Endothelial cell of umbilical vein (primary cell): ENCODE measurements at regions not wholly inside any gene's neighbourhood (a gene's known extent, or its start where the extent isn't known, plus 50 kb on each side); places are given as distances from the start of the nearest gene placed in this dataset.

Experiments
- BruUV-seq: library from RNA; stranded (reverse); fragments of 400-500 nt; replicated peaks from 2 replicates; lab custom pipeline; 2021; lab: Mats Ljungman, UMichigan
- CTCF ChIA-PET: fragments of 300-600, 350-600 bp; sonication (Branson Sonifier 250); formaldehyde crosslinking; loops from one replicate; lab custom pipeline; 2021; ENCODE audit warnings: antibody characterized with exemption, inconsistent platforms; lab: Charles Lee
- POLR2A ChIA-PET: fragments of 300-600, 350-600 bp; sonication (Branson Sonifier 250); formaldehyde crosslinking; loops from one replicate; lab custom pipeline; 2021; ENCODE audit warnings: antibody characterized with exemption, inconsistent platforms; lab: Charles Lee
- DNase-seq: peaks from one replicate; pipeline ENCODE4 v3.0.0-alpha.2; 2011; ENCODE audit warnings: low read depth, low spot score
- FAIRE-seq: peaks from 2 replicates; lab custom pipeline; 2011; peaks lifted over from hg19 to GRCh38; lab: Jason Lieb, UNC
- H2AFZ ChIP-seq: 2 replicates; pipeline ENCODE4 v1.6.0; 2012; ENCODE audit warnings: low read depth, low read length, control low read depth, inconsistent platforms
- H3K27ac ChIP-seq: 2 replicates; pipeline ENCODE4 v1.5.1; 2011; ENCODE audit warnings: low read depth, mild to moderate bottlenecking, control low read depth, low read length, moderate library complexity; ENCODE audit not compliant: insufficient read depth
- H3K27me3 ChIP-seq, 2 experiments: 2 replicates each; pipeline versions ENCODE4 v1.6.0 to v1.6.1; 2011; ENCODE audit warnings: low read length in 2 of 2, mixed read lengths in 1 of 2; ENCODE audit not compliant: control insufficient read depth in 2 of 2, insufficient read depth in 2 of 2
- H3K36me3 ChIP-seq, 2 experiments: 2 replicates in 1 of 2; 3 replicates in 1 of 2; pipeline ENCODE4 v1.5.1; 2011; ENCODE audit warnings: low read length in 2 of 2, mild to moderate bottlenecking in 1 of 2, moderate library complexity in 1 of 2; ENCODE audit not compliant: control insufficient read depth in 2 of 2, insufficient read depth in 2 of 2; ENCODE audit errors: extremely low read depth in 1 of 2
- H3K4me1 ChIP-seq: 3 replicates; pipeline ENCODE4 v1.5.1; 2011; ENCODE audit warnings: mild to moderate bottlenecking, low read length; ENCODE audit not compliant: control insufficient read depth, insufficient read depth; ENCODE audit errors: extremely low read depth
- H3K4me2 ChIP-seq: 2 replicates; pipeline ENCODE4 v1.6.1; 2011; ENCODE audit warnings: low read length, control low read depth, mixed read lengths; ENCODE audit not compliant: insufficient read depth
- H3K4me3 ChIP-seq, 3 experiments: fragments of 200-600 bp in 1 of 3; sonication (generic), shearing (Covaris generic) in 1 of 3; replicated peaks in 1 of 3; 2 replicates each; pipeline ENCODE4 v1.5.1; 2011 to 2016; ENCODE audit warnings: control low read depth in 3 of 3, low read length in 3 of 3, mild to moderate bottlenecking in 2 of 3, inconsistent platforms in 1 of 3, low read depth in 1 of 3, moderate library complexity in 1 of 3; ENCODE audit not compliant: insufficient read depth in 1 of 3
- H3K79me2 ChIP-seq: 2 replicates; pipeline ENCODE4 v1.6.0; 2012; ENCODE audit warnings: low read length, inconsistent platforms; ENCODE audit not compliant: control insufficient read depth, insufficient read depth
- H3K9ac ChIP-seq: replicated peaks from 2 replicates; pipeline ENCODE3; 2011; ENCODE audit warnings: low read length, control low read depth; ENCODE audit not compliant: insufficient read depth; ENCODE audit errors: extremely low read depth
- H3K9me1 ChIP-seq: replicated peaks from 3 replicates; pipeline ENCODE4 v1.6.0; 2011; ENCODE audit warnings: mild to moderate bottlenecking, low read length; ENCODE audit not compliant: control insufficient read depth, insufficient read depth; ENCODE audit errors: extremely low read depth
- H3K9me3 ChIP-seq: replicated peaks from 2 replicates; pipeline ENCODE4 v1.5.1; 2012; ENCODE audit warnings: low read length, inconsistent platforms; ENCODE audit not compliant: control insufficient read depth, insufficient read depth
- H4K20me1 ChIP-seq: replicated peaks from 2 replicates; pipeline ENCODE3; 2011; ENCODE audit warnings: mild to moderate bottlenecking, low read length; ENCODE audit not compliant: control insufficient read depth, insufficient read depth; ENCODE audit errors: extremely low read depth
- EZH2 ChIP-seq: IDR thresholded peaks from 2 replicates; pipeline ENCODE4 v1.6.1; 2012; ENCODE audit warnings: borderline replicate concordance, low read depth, mild to moderate bottlenecking, moderate library complexity, low read length, inconsistent platforms; ENCODE audit not compliant: severe bottlenecking
- FOS ChIP-seq: IDR thresholded peaks from 2 replicates; pipeline ENCODE4 v1.6.1; 2011; ENCODE audit warnings: mild to moderate bottlenecking, low read length, moderate library complexity, borderline replicate concordance; ENCODE audit not compliant: insufficient read depth
- GATA2 ChIP-seq: IDR thresholded peaks from 2 replicates; pipeline ENCODE4 v1.7.0; 2011; ENCODE audit warnings: low read depth, mild to moderate bottlenecking, moderate library complexity, mixed read lengths, low read length; ENCODE audit not compliant: insufficient read length, insufficient read depth
- JUN ChIP-seq: IDR thresholded peaks from 2 replicates; pipeline ENCODE4 v1.6.1; 2011; ENCODE audit warnings: borderline replicate concordance, low read depth; ENCODE audit not compliant: insufficient read length, insufficient read depth
- MYC ChIP-seq: IDR thresholded peaks from one replicate; pipeline ENCODE4 v1.6.1; 2011; ENCODE audit warnings: mild to moderate bottlenecking, low read depth, low read length
- POLR2A ChIP-seq: IDR thresholded peaks from 2 replicates; pipeline ENCODE4 v1.6.1; 2012; ENCODE audit warnings: low read depth, mild to moderate bottlenecking, control low read depth, low read length
- POLR2AphosphoS5 ChIP-seq: IDR thresholded peaks from 2 replicates; pipeline ENCODE4 v1.6.1; 2012; ENCODE audit warnings: low read depth, mild to moderate bottlenecking, control low read depth, low read length, moderate library complexity; ENCODE audit not compliant: insufficient read depth
- dilution Hi-C: fragments of 300-500 bp; cut with MboI; formaldehyde crosslinking; loops from one replicate; pipeline ENCODE4 v1.15.0; 2019; ENCODE audit warnings: low sequenced_read_pairs; ENCODE audit not compliant: extremely low pct_ligation_motif_present
- intact Hi-C: fragments of 100-400 bp; cut with micrococcal nuclease; formaldehyde crosslinking; loops from one replicate; pipeline ENCODE4 v1.10.0; 2022
- TF ChIP-seq, protein P1 (sequence below), 2 donors: IDR thresholded peaks; 1 replicate in 1 of 2; 2 replicates in 1 of 2; pipeline ENCODE4 v1.5.1; 2011; ENCODE audit warnings: low read length in 2 of 2, mild to moderate bottlenecking in 2 of 2, moderate library complexity in 2 of 2, control low read depth in 1 of 2, inconsistent platforms in 1 of 2, low read depth in 1 of 2; ENCODE audit not compliant: insufficient read depth in 1 of 2; ENCODE audit errors: extremely low read depth in 1 of 2
- TF ChIP-seq, protein P2 (sequence below): IDR thresholded peaks from 2 replicates; pipeline ENCODE4 v1.6.1; 2011; ENCODE audit not compliant: insufficient read depth, insufficient read length

DNA sequence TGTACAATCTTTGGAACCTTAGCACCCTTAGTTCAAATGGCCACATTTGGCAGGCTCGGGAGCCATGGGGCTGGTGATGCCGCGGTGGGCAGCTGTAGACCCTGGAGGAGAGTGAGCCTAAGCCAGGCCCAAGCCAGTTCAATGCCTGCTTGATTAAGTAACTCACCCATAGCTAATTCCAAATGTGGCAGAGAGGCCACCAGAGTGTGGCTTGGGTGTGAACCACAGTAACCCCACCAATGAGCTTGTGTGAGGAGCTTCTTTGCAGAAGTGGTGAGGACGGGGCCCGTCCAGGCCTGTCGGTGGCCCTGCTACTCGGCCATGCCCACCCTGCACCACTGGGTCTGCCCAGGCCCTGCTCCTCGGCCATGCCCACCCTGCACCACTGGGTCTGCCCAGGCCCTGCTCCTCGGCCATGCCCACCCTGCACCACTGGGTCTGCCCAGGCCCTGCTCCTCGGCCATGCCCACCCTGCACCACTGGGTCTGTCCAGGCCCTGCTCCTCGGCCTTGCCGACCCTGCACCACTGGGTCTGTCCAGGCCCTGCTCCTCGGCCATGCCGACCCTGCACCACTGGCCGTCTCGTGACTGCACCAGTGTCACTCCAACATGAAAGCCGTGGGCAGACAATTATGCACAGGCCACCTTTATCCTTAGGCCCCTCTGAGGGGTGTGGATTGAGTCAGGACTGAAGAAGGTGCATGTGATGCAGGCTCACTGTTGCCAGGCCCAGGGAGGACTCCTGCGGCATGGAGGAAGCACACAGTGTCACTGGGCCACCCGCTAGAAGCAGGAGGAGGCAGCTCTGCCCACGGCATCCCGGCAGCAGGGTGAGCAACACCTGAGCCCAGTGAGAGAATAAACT is 75.4 kb downstream of the MRPL36 start:
- no peaks in the 10 kb centered on the region for H4K20me1 ChIP-seq
- TF ChIP-seq FOS (no peak), POLR2A (no peak), POLR2AphosphoS5 (no peak), JUN (no peak), GATA2 (no peak), EZH2 (no peak), MYC (no peak)
- TF ChIP-seq, protein P1, sequence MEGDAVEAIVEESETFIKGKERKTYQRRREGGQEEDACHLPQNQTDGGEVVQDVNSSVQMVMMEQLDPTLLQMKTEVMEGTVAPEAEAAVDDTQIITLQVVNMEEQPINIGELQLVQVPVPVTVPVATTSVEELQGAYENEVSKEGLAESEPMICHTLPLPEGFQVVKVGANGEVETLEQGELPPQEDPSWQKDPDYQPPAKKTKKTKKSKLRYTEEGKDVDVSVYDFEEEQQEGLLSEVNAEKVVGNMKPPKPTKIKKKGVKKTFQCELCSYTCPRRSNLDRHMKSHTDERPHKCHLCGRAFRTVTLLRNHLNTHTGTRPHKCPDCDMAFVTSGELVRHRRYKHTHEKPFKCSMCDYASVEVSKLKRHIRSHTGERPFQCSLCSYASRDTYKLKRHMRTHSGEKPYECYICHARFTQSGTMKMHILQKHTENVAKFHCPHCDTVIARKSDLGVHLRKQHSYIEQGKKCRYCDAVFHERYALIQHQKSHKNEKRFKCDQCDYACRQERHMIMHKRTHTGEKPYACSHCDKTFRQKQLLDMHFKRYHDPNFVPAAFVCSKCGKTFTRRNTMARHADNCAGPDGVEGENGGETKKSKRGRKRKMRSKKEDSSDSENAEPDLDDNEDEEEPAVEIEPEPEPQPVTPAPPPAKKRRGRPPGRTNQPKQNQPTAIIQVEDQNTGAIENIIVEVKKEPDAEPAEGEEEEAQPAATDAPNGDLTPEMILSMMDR (IDR thresholded peaks at IDR 0.05; ENCODE audit: extremely low read depth in 1 of 2, insufficient read depth in 1 of 2, low read depth in 1 of 2, low read length in 2 of 2) = no peak
- TF ChIP-seq, protein P2, sequence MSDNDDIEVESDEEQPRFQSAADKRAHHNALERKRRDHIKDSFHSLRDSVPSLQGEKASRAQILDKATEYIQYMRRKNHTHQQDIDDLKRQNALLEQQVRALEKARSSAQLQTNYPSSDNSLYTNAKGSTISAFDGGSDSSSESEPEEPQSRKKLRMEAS = no peak
- H3K9me3 ChIP-seq = no peaks in the 10 kb centered on the region
- BruUV-seq = no TSS peak
- H3K27ac ChIP-seq = no peak overlapping the region
- no peaks in the 10 kb centered on the region for H3K36me3 ChIP-seq
- dilution Hi-C loops = no loop called here
- POLR2A ChIA-PET = no interaction called here
- no peak overlapping the region for H3K4me2 ChIP-seq
- H3K27me3 ChIP-seq = peaks cover 0 to 4% of the 10 kb centered on the region in 2 experiments
- no peaks in the 10 kb centered on the region for H3K79me2 ChIP-seq
- no peaks in the 10 kb centered on the region for H3K4me1 ChIP-seq
- H3K9me1 ChIP-seq = no peaks in the 10 kb centered on the region
- intact Hi-C loops = no loop called here
- no peak for DNase-seq
- no peak overlapping the region for H2AFZ ChIP-seq
- FAIRE-seq = no peak
- H3K4me3 ChIP-seq = no peak overlapping the region
- CTCF ChIA-PET = interaction anchor here (0.9 kb wide), 1 partner anchor 12 kb away, joined by 4 read pairs; no protein-coding TSS in a partner anchor
- H3K9ac ChIP-seq = no peak overlapping the region
